Fibroblast of the aortic adventitia (primary cell): ENCODE measurements at regions not wholly inside any gene's neighbourhood (a gene's known extent, or its start where the extent isn't known, plus 50 kb on each side); places are given as distances from the start of the nearest gene placed in this dataset.
"Not testable (repeated sequence)": the region's sequence is repeated elsewhere in the genome, so short reads cannot be mapped to it uniquely, and the experiment has no call there.

ENCODE experiments used
- DNase-seq: peaks from one replicate; pipeline ENCODE4 v3.0.0-alpha.2; 2010; ENCODE audit warnings: low read depth
- H3K4me3 ChIP-seq: 2 replicates; pipeline ENCODE4 v1.5.1; 2011; ENCODE audit warnings: low read depth, mild to moderate bottlenecking, control low read depth, low read length, moderate library complexity
- TF ChIP-seq, protein P1 (sequence below): IDR thresholded peaks from 2 replicates; pipeline ENCODE4 v1.5.1; 2011; ENCODE audit warnings: mild to moderate bottlenecking, low read length, control low read depth, inconsistent platforms; ENCODE audit not compliant: insufficient read depth

- DNase-seq, result peak; percentile 99
- no peak overlapping the region for H3K4me3 ChIP-seq
- TF ChIP-seq, protein P1, sequence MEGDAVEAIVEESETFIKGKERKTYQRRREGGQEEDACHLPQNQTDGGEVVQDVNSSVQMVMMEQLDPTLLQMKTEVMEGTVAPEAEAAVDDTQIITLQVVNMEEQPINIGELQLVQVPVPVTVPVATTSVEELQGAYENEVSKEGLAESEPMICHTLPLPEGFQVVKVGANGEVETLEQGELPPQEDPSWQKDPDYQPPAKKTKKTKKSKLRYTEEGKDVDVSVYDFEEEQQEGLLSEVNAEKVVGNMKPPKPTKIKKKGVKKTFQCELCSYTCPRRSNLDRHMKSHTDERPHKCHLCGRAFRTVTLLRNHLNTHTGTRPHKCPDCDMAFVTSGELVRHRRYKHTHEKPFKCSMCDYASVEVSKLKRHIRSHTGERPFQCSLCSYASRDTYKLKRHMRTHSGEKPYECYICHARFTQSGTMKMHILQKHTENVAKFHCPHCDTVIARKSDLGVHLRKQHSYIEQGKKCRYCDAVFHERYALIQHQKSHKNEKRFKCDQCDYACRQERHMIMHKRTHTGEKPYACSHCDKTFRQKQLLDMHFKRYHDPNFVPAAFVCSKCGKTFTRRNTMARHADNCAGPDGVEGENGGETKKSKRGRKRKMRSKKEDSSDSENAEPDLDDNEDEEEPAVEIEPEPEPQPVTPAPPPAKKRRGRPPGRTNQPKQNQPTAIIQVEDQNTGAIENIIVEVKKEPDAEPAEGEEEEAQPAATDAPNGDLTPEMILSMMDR, result no peak
Measured at GRCh38 chr1:173269490-173270230, 62.5 kb upstream of the TNFSF4 start.

- no peak overlapping the region for H3K4me3 ChIP-seq
- DNase-seq, result no peak
- TF ChIP-seq, protein P1, result no peak
Measured at GRCh38 chr1:173270243-173270642, 63.1 kb upstream of the TNFSF4 start.

GRCh38 chr1:173271021-173271420 is 63.9 kb upstream of the TNFSF4 start:
- not testable (repeated sequence) for H3K4me3 ChIP-seq, DNase-seq

- no peak for DNase-seq
- H3K4me3 ChIP-seq, result no peak overlapping the region
- TF ChIP-seq, protein P1, result no peak
Measured at GRCh38 chr1:173275496-173275895, 68.4 kb upstream of the TNFSF4 start.

DNA sequence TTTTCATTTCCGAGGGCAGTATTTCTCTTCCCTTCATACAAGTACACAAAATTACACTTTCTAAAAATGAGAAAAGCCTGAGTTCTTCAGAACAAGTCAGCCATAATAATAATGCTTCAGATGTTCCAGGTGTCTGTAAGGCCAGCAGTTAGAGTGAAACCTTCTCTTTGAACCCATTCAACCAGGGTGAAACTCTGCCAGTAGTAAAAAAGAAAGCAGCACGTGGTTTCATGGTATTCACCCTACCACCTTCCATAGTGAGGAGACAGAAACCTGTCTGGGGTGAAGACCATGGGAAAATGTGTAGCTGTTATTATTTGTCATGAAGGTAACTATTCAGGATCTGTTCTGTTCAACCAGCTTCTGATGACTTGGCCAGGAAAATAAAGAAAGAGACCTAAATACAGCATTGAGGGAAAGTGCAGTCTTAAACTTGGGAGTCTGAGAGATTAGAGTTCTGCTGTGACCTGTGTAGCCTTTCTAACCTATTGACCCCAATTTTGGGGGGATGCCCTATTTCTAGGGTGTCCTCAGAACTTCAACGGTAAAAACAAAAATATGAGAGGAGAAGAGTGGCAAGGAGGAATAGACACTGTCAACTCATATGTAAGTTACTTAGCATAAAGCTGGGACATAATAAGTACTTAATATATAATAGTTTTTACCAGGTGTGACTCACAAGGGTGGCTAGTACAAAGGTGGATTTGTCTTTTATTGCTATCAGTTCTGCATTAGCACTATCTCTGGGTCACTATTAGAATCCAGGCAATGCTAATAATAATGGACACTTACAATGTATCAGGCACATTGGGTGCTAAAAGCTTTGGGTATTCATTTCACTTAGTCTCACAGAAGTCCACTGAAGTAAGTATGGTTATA is 70.0 kb upstream of the TNFSF4 start:
- TF ChIP-seq, protein P1, result no peak
- H3K4me3 ChIP-seq, result no peak overlapping the region
- no peak for DNase-seq

DNA sequence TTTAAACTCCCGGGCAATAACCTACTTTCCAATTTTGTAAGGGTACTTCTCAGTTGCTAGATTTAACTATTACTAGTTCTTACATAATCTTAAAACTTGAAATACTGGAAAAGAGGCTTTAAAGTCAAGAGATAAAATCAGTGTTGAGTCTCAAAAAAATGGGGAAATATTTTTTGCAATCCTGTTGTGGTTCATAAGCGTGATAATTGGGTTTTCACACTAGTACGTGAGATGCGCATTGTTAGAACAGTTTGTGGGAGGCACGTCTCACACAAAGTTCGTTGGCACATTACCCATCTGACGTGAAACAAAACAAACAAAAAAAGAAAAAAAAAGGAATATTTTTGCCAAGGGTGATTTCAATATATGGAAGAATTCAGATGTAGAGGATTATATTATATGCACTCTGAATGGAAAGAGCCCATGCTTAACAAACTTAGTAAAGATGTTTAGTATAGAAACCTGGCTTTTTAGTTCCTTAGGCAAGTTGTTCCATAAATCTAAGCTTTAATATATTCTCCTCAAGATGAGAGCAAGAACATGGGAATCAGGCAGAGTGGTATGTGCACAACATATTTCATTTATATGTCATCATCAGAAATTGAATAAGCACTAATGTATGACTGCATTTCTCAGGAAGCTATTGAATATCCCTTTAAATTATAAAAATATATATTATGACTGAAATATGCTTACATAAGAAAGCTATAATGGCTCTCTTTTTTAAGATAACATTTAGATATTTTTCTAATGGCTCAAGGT is 73.9 kb upstream of the TNFSF4 start:
- no peak overlapping the region for H3K4me3 ChIP-seq
- DNase-seq, result no peak
- TF ChIP-seq, protein P1, result no peak

- H3K4me3 ChIP-seq, result no peak overlapping the region
- DNase-seq, result no peak
- TF ChIP-seq, protein P1, result no peak
Measured at GRCh38 chr1:173285048-173285447, 77.9 kb upstream of the TNFSF4 start.
